CD14-positive monocyte (primary cell): ENCODE measurements at regions not wholly inside any gene's neighbourhood (a gene's known extent, or its start where the extent isn't known, plus 50 kb on each side); places are given as distances from the start of the nearest gene placed in this dataset.

Experiments used
- DNase-seq, 3 donors: peaks; one replicate each; pipeline ENCODE4 v3.0.0-alpha.2; 2011 to 2022
- H2AFZ ChIP-seq: 2 replicates; pipeline ENCODE4 v1.6.0; 2012; ENCODE audit warnings: mild to moderate bottlenecking, low read depth, low read length, inconsistent platforms; ENCODE audit not compliant: insufficient read depth, poor library complexity, severe bottlenecking
- H3K27ac ChIP-seq, 2 donors: 1 replicate in 1 of 2; 2 replicates in 1 of 2; pipeline ENCODE4 v1.5.1; 2012 to 2013; ENCODE audit warnings: low read length in 2 of 2, control low read depth in 1 of 2, inconsistent platforms in 1 of 2, low read depth in 1 of 2, mild to moderate bottlenecking in 1 of 2
- H3K27me3 ChIP-seq, 2 donors: one replicate each; pipeline versions ENCODE4 v1.6.0 to v1.6.1; 2011 to 2013; ENCODE audit warnings: low read length in 2 of 2; ENCODE audit not compliant: control insufficient read depth in 2 of 2, insufficient read depth in 2 of 2
- H3K36me3 ChIP-seq, 2 donors: replicated peaks in 1 of 2; 1 replicate in 1 of 2; 2 replicates in 1 of 2; pipeline versions ENCODE4 v1.5.1 to v1.6.1; 2012 to 2013; ENCODE audit warnings: low read length in 2 of 2, control low read depth in 1 of 2, inconsistent platforms in 1 of 2, mild to moderate bottlenecking in 1 of 2; ENCODE audit not compliant: insufficient read depth in 2 of 2, control insufficient read depth in 1 of 2
- H3K4me1 ChIP-seq, 2 donors: 1 replicate in 1 of 2; 2 replicates in 1 of 2; pipeline versions ENCODE4 v1.5.1 to v1.6.1; 2012 to 2013; ENCODE audit warnings: low read length in 2 of 2, control low read depth in 1 of 2, inconsistent platforms in 1 of 2, mild to moderate bottlenecking in 1 of 2, moderate library complexity in 1 of 2; ENCODE audit not compliant: insufficient read depth in 2 of 2, control insufficient read depth in 1 of 2
- H3K4me2 ChIP-seq: replicated peaks from 2 replicates; pipeline ENCODE3; 2012; ENCODE audit warnings: low read length, moderate library complexity, mild to moderate bottlenecking; ENCODE audit not compliant: poor library complexity, severe bottlenecking; ENCODE audit errors: extremely low read depth
- H3K4me3 ChIP-seq, 3 experiments: fragments of 200-600 bp in 1 of 3; sonication (generic) in 1 of 3; replicated peaks in 1 of 3; 1 replicate in 2 of 3; 2 replicates in 1 of 3; pipeline ENCODE4 v1.5.1; 2011 to 2013; ENCODE audit warnings: low read length in 3 of 3, mild to moderate bottlenecking in 3 of 3, control low read depth in 2 of 3, low read depth in 2 of 3, inconsistent platforms in 1 of 3, moderate library complexity in 1 of 3
- H3K79me2 ChIP-seq: 2 replicates; pipeline ENCODE4 v1.6.0; 2012; ENCODE audit warnings: mild to moderate bottlenecking, control low read depth, inconsistent platforms, low read length, moderate library complexity; ENCODE audit not compliant: insufficient read depth
- H3K9ac ChIP-seq: 2 replicates; pipeline ENCODE4 v1.6.0; 2017; ENCODE audit warnings: low read length, mild to moderate bottlenecking; ENCODE audit not compliant: insufficient read depth, poor library complexity, severe bottlenecking
- H3K9me3 ChIP-seq, 2 donors: replicated peaks in 1 of 2; 1 replicate in 1 of 2; 2 replicates in 1 of 2; pipeline versions ENCODE4 v1.5.1 to v1.6.1; 2012 to 2013; ENCODE audit warnings: low read length in 2 of 2, control low read depth in 1 of 2; ENCODE audit not compliant: control insufficient read depth in 1 of 2, insufficient read depth in 1 of 2
- H4K20me1 ChIP-seq: 2 replicates; pipeline ENCODE4 v1.6.0; 2012; ENCODE audit warnings: mild to moderate bottlenecking, low read length, control low read depth, moderate library complexity; ENCODE audit not compliant: insufficient read depth
- H3K27ac Mint-ChIP-seq, 7 donors: one replicate each; pipeline ENCODE4 v1.8.0; 2020; ENCODE audit warnings: mild to moderate bottlenecking in 7 of 7, mixed read lengths in 7 of 7, moderate library complexity in 6 of 7, inconsistent platforms in 2 of 7
- H3K27me3 Mint-ChIP-seq, 3 donors: one replicate each; pipeline ENCODE4 v1.8.0; 2021 to 2022; ENCODE audit warnings: low read depth in 3 of 3, mild to moderate bottlenecking in 3 of 3, mixed read lengths in 3 of 3, moderate library complexity in 3 of 3, inconsistent platforms in 1 of 3
- H3K36me3 Mint-ChIP-seq, 2 donors: one replicate each; pipeline ENCODE4 v1.8.0; 2020; ENCODE audit warnings: mixed read lengths in 2 of 2, inconsistent platforms in 1 of 2, mild to moderate bottlenecking in 1 of 2
- H3K4me1 Mint-ChIP-seq: one replicate; pipeline ENCODE4 v1.8.0; 2020; ENCODE audit warnings: mild to moderate bottlenecking, mixed read lengths
- H3K4me3 Mint-ChIP-seq, 2 donors: one replicate each; pipeline ENCODE4 v1.8.0; 2020; ENCODE audit warnings: mild to moderate bottlenecking in 2 of 2, mixed read lengths in 2 of 2, moderate library complexity in 1 of 2
- H3K9me3 Mint-ChIP-seq, 7 donors: one replicate each; pipeline ENCODE4 v1.8.0; 2020 to 2022; ENCODE audit warnings: mixed read lengths in 7 of 7, mild to moderate bottlenecking in 6 of 7, moderate library complexity in 6 of 7, inconsistent platforms in 2 of 7
- WGBS: methylation state at CpG from one replicate; pipeline ENCODE4 v1.1.5; 2013; ENCODE audit warnings: missing lambda C conversion rate; ENCODE audit not compliant: insufficient coverage; 5-methylcytosine and 5-hydroxymethylcytosine counted together
- intact Hi-C, 2 donors: fragments of 100-400 bp; cut with micrococcal nuclease; formaldehyde crosslinking; loops; one replicate each; pipeline versions ENCODE4 v1.15.0 to v1.15.1; 2023
- TF ChIP-seq, protein P1 (sequence below): fragments of 200-600 bp; IDR thresholded peaks from one replicate; pipeline ENCODE4 v1.8.0; 2022; ENCODE audit warnings: antibody characterized with exemption, mild to moderate bottlenecking

DNA sequence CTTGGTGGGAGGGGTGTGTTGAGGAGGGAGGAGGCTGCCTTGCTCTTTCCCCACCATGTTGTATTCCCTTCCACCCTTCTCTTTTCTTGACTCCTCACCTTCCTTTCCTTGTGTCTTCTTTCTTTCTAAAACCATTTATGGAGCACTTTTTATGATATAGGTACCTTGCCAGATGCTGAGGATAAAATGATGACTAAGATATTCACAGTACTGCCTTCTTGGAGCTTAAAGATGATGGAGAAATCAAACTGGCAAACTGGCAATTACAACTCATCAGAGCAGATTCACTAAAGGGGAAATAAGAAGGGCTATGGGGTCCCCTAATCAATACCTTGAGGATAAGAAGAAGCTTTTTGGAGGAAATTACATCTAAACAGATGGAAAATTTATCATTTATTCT is 273.2 kb upstream of the MEF2C start:
- no peak overlapping the region for H3K4me2 ChIP-seq
- no peak overlapping the region for H3K27ac ChIP-seq
- H3K36me3 ChIP-seq: no peaks in the 10 kb centered on the region
- no peaks in the 10 kb centered on the region for H3K79me2 ChIP-seq
- H3K4me3 ChIP-seq: no peak overlapping the region
- H3K27me3 ChIP-seq: no peaks in the 10 kb centered on the region
- Mint-ChIP-seq H3K27ac (peak overlapping the region in 1 of 7 donors; percentile 11), H3K9me3 (peaks cover 0 to 14% (median 4%) of the 10 kb centered on the region in 7 donors), H3K36me3 (no peaks in the 10 kb centered on the region), H3K4me1 (no peaks in the 10 kb centered on the region), H3K4me3 (no peak overlapping the region), H3K27me3 (peaks cover 0 to 3% (median 0%) of the 10 kb centered on the region in 3 donors)
- H4K20me1 ChIP-seq: no peaks in the 10 kb centered on the region
- intact Hi-C loops: no loop called here
- TF ChIP-seq, protein P1, sequence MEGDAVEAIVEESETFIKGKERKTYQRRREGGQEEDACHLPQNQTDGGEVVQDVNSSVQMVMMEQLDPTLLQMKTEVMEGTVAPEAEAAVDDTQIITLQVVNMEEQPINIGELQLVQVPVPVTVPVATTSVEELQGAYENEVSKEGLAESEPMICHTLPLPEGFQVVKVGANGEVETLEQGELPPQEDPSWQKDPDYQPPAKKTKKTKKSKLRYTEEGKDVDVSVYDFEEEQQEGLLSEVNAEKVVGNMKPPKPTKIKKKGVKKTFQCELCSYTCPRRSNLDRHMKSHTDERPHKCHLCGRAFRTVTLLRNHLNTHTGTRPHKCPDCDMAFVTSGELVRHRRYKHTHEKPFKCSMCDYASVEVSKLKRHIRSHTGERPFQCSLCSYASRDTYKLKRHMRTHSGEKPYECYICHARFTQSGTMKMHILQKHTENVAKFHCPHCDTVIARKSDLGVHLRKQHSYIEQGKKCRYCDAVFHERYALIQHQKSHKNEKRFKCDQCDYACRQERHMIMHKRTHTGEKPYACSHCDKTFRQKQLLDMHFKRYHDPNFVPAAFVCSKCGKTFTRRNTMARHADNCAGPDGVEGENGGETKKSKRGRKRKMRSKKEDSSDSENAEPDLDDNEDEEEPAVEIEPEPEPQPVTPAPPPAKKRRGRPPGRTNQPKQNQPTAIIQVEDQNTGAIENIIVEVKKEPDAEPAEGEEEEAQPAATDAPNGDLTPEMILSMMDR: no peak
- no peak for DNase-seq
- H3K9ac ChIP-seq: no peak overlapping the region
- no peak overlapping the region for H2AFZ ChIP-seq
- H3K9me3 ChIP-seq: peaks cover 0 to 5% of the 10 kb centered on the region in 2 donors
- H3K4me1 ChIP-seq: no peaks in the 10 kb centered on the region

DNA sequence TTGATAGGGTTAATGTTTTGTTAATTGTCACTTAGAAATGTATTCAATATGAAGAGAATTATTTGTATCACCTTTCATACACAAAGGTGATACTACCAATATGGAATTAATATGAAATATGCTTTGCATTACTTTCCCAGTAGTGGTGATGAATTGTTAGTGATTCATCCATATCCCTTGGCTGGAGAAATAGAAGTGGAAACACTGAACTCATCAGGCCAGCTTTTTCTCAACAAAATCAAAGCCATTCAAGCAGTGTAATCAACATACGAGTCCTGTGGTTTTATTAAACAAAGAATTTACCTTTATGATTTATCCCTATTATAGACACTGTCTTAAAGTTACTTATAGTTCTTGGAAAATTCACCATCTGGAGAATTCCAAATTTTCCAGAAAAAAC is 264.0 kb upstream of the MEF2C start:
- Histone ChIP-seq H3K27me3 (no peaks in the 10 kb centered on the region), H3K36me3 (no peaks in the 10 kb centered on the region), H4K20me1 (no peaks in the 10 kb centered on the region), H3K4me1 (no peaks in the 10 kb centered on the region), H3K4me3 (no peak overlapping the region), H3K9ac (no peak overlapping the region), H3K9me3 (no peaks in the 10 kb centered on the region), H3K4me2 (no peak overlapping the region), H2AFZ (no peak overlapping the region), H3K79me2 (no peaks in the 10 kb centered on the region), H3K27ac (no peak overlapping the region)
- intact Hi-C loops: no loop called here
- TF ChIP-seq, protein P1: no peak
- H3K27me3 Mint-ChIP-seq: peaks cover 0 to 1% (median 0%) of the 10 kb centered on the region in 3 donors
- DNase-seq: no peak
- no CpG with 5 or more reads among the region's 1 CpG for WGBS
- no peaks in the 10 kb centered on the region for H3K36me3 Mint-ChIP-seq
- no peaks in the 10 kb centered on the region for H3K4me1 Mint-ChIP-seq
- H3K9me3 Mint-ChIP-seq: peaks cover 0 to 4% (median 0%) of the 10 kb centered on the region in 7 donors
- H3K27ac Mint-ChIP-seq: no peak overlapping the region
- H3K4me3 Mint-ChIP-seq: no peak overlapping the region
